ENCODE measurements at regions not wholly inside any gene's neighbourhood (a gene's known extent, or its start where the extent isn't known, plus 50 kb on each side); places are given as distances from the start of the nearest gene placed in this dataset.
"Not testable (repeated sequence)": the region's sequence is repeated elsewhere in the genome, so short reads cannot be mapped to it uniquely, and the experiment has no call there.

DNA sequence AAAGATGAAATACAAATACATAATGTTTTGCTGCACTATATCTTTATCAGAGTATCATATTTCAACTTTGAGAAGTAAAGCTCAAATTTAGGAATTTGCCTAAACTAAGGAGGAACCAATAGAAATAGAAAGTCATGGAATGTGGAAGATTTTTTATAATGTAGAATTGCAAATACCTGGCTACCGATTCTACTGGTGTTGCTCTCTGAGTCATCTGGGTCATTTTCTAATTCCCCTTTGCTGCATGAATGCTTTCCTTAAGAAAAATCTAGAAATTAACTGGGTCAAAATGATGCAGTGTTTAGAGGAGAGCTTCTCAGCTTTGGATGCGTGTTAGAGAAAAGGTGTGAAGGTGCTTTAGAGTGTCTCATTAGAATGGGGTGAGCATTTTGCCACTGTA, 568.9 kb upstream of the ANKRD30A start:
- DNase-seq (ENCODE audit: low read depth) = no peak

DNA sequence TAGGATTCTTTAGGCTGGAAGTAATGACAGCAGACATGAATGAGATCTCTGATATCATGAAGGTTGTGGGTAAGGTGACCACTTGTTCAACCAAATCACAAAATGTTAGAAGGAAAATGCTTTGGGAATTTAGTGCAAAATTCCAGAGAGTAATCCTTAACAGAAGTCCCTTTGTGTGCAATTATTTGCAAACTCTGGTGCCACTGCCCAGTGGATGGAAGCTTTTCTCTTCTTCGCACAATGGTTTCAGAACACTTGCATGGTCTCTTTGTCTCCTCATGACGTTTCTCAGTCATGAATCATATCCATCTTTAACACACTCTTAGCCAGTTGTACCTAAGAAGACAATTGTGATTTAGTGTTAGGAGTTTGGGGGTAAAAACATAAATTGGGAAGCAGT, 570.4 kb upstream of the ANKRD30A start:
- DNase-seq (ENCODE audit: low read depth) = no peak

GRCh38 chr10:36547965-36548364, 577.4 kb upstream of the ANKRD30A start:
- no peak for DNase-seq (ENCODE audit: low read depth)

DNA sequence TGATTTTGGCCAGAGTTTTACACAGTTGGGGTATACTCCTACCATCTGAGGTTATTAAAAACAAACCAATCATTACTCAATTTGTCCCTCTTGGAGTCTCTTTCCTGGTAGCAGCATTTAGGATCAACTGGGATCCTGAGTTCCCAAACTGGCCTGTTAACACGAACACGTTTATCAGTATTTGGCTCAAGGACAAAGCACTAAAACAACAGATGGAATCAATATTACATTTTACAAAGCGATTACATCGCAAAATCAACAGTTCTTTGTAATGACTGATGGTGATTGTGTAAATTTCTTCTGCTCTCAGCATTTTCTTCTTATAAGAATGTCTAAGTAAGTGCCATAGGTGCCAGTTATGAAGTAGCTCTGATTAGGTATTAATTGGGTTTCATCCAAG, 582.9 kb upstream of the ANKRD30A start:
- DNase-seq (ENCODE audit: low read depth) = no peak

- DNase-seq (ENCODE audit: low read depth) = no peak
Observed at GRCh38 chr10:36540611-36541010, 584.8 kb upstream of the ANKRD30A start.

GRCh38 chr10:36538953-36539586, 586.3 kb upstream of the ANKRD30A start:
- no peak for DNase-seq (ENCODE audit: low read depth)

DNA sequence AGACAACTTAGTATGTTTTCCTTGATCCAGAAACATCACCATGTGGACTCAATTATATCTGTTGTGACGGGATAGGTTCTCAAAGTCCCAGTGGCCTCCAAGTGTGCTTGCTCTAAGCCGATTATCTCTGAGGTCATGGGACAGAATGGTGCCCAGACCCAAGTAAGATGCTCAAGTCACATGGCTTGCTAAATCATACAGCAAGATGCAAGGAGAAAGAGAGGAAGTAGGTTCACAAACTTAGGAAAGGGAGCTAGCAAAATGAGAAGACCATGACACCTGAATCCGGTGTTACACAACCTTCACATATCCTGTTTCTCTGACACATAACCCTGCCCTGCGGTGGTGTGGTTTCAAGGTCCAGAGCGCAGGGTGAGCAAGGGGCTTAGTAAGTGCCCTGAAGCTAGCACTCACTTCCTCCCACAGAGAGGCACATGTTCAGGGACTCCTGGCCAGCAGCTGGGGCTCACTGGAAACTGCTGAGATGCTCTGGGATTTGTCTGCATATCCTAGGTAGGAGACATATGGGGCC, 590.9 kb upstream of the ANKRD30A start:
- DNase-seq (ENCODE audit: low read depth) = no peak

- DNase-seq (ENCODE audit: low read depth) = no peak
Observed at GRCh38 chr10:36533861-36534260, 591.5 kb upstream of the ANKRD30A start.

GRCh38 chr10:36533316-36533715, 592.1 kb upstream of the ANKRD30A start:
- no peak for DNase-seq (ENCODE audit: low read depth)

DNA sequence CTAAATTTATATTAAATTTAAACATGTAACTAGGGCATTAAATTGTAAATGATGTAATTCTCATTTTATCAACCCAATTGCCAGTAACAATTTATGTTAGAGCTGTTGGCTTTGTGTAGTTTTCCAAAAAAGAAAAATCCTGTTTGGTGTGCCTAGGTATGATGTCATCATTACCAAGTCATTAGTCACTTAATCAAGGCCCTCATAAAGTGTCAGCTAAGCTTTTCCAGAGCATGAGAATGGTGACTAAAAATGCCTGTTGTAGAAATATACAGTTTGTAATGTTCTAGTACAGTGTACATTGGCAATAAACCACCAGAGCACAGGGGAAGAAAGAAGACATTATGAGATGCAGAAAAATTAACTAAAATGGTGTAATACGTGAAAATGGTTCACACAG, 593.8 kb upstream of the ANKRD30A start:
- no peak for DNase-seq (ENCODE audit: low read depth)

DNA sequence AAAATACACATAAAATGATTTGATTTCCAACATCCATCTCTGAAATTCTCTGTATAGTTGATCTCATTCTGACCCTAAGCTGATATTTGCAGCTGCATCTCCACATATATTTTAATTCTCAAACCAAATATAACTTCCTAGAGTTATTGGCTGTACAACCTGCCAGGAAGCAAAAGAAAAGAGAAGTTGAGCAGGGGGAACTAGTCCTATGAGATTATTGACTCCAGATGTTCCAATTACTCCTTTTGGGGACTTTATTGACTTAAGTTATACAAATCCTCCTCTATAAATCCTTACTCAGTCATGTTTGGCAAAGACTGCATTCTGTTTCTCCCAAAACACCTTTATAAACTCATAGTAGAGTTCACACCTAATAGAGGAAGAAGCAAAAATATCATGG, 599.4 kb upstream of the ANKRD30A start:
- DNase-seq (ENCODE audit: low read depth) = no peak

DNA sequence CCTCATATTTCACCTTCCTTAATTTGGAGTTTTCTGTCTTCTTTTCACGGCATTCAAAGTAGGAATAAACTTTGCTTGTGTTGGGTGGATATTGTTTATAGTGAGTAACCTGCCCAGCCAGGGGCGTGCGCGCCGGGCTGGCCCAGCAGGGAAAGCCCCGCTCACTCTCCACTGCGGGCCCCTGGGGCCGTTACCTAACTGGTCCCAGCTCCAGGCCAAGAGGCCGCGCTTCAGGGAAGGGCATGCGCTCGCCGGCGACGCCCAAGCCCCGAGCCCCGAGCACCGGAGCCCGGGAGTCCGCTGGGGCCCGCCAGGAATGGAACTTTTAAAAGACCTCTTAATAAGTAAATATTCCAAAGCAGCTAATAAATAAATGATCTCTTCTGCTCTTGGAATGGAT, 601.3 kb upstream of the ANKRD30A start:
- DNase-seq (ENCODE audit: low read depth) = not testable (repeated sequence)

- no peak for DNase-seq (ENCODE audit: low read depth)
Observed at GRCh38 chr10:36519909-36520308, 605.5 kb upstream of the ANKRD30A start.

- DNase-seq (ENCODE audit: low read depth) = no peak
Observed at GRCh38 chr10:36516281-36516680, 609.1 kb upstream of the ANKRD30A start.

GRCh38 chr10:36515319-36515718, 610.1 kb upstream of the ANKRD30A start:
- DNase-seq (ENCODE audit: low read depth) = no peak

GRCh38 chr10:36507715-36508114, 617.7 kb upstream of the ANKRD30A start:
- no peak for DNase-seq (ENCODE audit: low read depth)

GRCh38 chr10:36506697-36507496, 618.5 kb upstream of the ANKRD30A start:
- no peak for DNase-seq (ENCODE audit: low read depth)

GRCh38 chr10:36506261-36506660, 619.1 kb upstream of the ANKRD30A start:
- no peak for DNase-seq (ENCODE audit: low read depth)

DNA sequence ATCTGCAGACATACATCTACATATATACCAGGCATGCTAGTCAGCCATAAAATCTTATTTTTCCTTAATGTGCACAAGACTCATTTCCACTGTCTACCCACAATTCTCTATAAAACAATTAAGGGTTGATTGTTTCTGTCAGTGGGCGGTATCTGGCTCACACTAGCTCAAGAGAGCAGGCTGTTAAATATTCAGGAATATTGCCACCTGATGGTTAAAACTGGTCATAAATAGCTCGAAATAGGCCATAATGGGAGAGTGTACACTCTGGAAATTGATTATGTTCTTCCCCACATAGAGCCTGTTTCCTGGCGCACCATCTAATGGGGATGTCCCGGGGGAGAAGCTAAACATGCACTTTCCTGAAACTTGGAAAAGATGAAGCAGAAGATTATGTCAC, 620.6 kb upstream of the ANKRD30A start:
- DNase-seq (ENCODE audit: low read depth) = no peak

GRCh38 chr10:36500266-36500665, 625.1 kb upstream of the ANKRD30A start:
- no peak for DNase-seq (ENCODE audit: low read depth)

DNA sequence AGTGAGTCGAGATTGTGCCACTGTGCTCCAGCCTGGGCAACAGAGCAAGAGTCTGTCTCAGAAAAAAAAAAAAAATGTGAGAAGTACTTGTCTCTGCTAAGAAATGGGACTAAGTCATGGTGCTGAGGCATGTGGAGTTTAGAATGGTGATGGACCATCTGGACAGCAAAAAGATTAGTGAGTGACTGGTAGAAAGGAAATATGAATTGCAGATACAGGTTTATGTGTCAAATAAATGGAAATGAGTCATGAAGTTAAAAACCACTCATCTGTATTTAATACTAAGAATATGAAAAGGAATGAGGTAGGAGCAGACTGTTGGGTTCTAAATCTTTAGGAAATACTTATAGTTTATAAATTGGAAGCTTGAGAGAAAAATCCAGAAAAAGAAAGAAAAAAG, 625.7 kb upstream of the ANKRD30A start:
- no peak for DNase-seq (ENCODE audit: low read depth)

GRCh38 chr10:36496758-36497157, 628.6 kb upstream of the ANKRD30A start:
- no peak for DNase-seq (ENCODE audit: low read depth)

DNA sequence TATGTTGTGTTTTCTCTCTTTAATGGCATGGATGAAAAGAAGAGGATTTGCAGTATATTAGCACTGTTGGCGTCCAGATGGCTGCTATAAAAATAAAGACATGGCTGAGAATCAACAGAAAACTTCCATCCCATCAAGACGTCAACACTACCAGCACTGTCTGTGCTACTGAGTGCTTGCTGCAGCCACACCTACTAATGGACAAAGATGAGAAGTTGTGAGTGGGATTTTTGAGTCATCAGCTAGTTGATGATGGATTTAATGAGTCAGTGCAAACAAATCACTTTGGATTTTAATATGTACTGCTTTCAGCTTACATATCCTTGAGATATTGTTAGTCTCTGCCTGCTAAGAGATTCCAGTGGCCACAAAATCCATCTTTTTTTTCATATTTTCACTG, 631.0 kb upstream of the ANKRD30A start:
- no peak for DNase-seq (ENCODE audit: low read depth)

GRCh38 chr10:36493516-36493880, 631.9 kb upstream of the ANKRD30A start:
- no peak for DNase-seq (ENCODE audit: low read depth)

Measured in stimulated activated CD8-positive, alpha-beta memory T cell treated with anti-CD3 and anti-CD28 coated beads, Interleukin-12 subunit alpha, Interleukin-12 subunit beta, amount 100 ng/mL, for 1 hour (primary cell).